OCI-LY7 (cell line): ENCODE measurements at regions not wholly inside any gene's neighbourhood (a gene's known extent, or its start where the extent isn't known, plus 50 kb on each side); places are given as distances from the start of the nearest gene placed in this dataset.

Experiments
- BruUV-seq: library from RNA; stranded (reverse); fragments of 400-500 nt; replicated peaks from 2 replicates; lab custom pipeline; 2021; lab: Mats Ljungman, UMichigan
- CTCF ChIA-PET: fragments of 300-600 bp; sonication (Branson Sonifier 250); formaldehyde crosslinking; loops from one replicate; lab custom pipeline; 2022; ENCODE audit warnings: antibody characterized with exemption; ENCODE audit not compliant: unreplicated experiment; lab: Charles Lee
- POLR2A ChIA-PET: fragments of 300-600 bp; sonication (Branson Sonifier 250); formaldehyde crosslinking; loops from one replicate; lab custom pipeline; 2022; ENCODE audit warnings: antibody characterized with exemption; lab: Charles Lee
- DNase-seq: peaks from one replicate; pipeline ENCODE4 v3.0.0-alpha.2; 2015; ENCODE audit warnings: low spot score
- H2AFZ ChIP-seq: fragments of 200-600 bp; sonication (generic), shearing (Covaris generic); 2 replicates; pipeline ENCODE4 v1.6.1; 2014; ENCODE audit warnings: mild to moderate bottlenecking, antibody characterized with exemption, low read length, moderate library complexity
- H3K27ac ChIP-seq: fragments of 200-600 bp; sonication (generic); 2 replicates; pipeline ENCODE4 v1.5.1; 2014; ENCODE audit warnings: mixed run types, low read depth, mild to moderate bottlenecking, moderate library complexity, low read length, inconsistent platforms; ENCODE audit not compliant: poor library complexity, severe bottlenecking
- H3K36me3 ChIP-seq: fragments of 200-600 bp; sonication (generic); 2 replicates; pipeline ENCODE4 v1.6.1; 2014; ENCODE audit warnings: mild to moderate bottlenecking, antibody characterized with exemption, low read length, moderate library complexity, mixed read lengths; ENCODE audit not compliant: insufficient read depth
- H3K4me1 ChIP-seq: fragments of 200-600 bp; sonication (generic); 2 replicates; pipeline ENCODE4 v1.5.1; 2014; ENCODE audit warnings: mild to moderate bottlenecking, low read length; ENCODE audit not compliant: insufficient read depth, poor library complexity, severe bottlenecking
- H3K4me2 ChIP-seq: fragments of 200-600 bp; sonication (generic); 2 replicates; pipeline ENCODE4 v1.6.1; 2014; ENCODE audit warnings: mild to moderate bottlenecking, low read length
- H3K4me3 ChIP-seq: fragments of 200-600 bp; sonication (generic); 2 replicates; pipeline ENCODE4 v1.5.1; 2014; ENCODE audit warnings: mild to moderate bottlenecking, low read depth, low read length; ENCODE audit not compliant: poor library complexity, severe bottlenecking
- H3K79me2 ChIP-seq: fragments of 200-600 bp; sonication (generic); 2 replicates; pipeline ENCODE4 v1.6.1; 2016; ENCODE audit warnings: low read depth, mild to moderate bottlenecking, low read length, moderate library complexity, mixed read lengths; ENCODE audit not compliant: insufficient read depth
- H3K9me2 ChIP-seq: fragments of 200-600 bp; sonication (generic); 2 replicates; pipeline ENCODE4 v1.6.1; 2016; ENCODE audit warnings: mild to moderate bottlenecking, low read length, mixed read lengths; ENCODE audit not compliant: insufficient read depth
- H3K9me3 ChIP-seq: fragments of 200-600 bp; sonication (generic); 2 replicates; pipeline ENCODE4 v1.6.1; 2014; ENCODE audit warnings: mild to moderate bottlenecking, mixed run types, low read length, mixed read lengths
- H4K20me1 ChIP-seq: fragments of 200-600 bp; sonication (generic); 2 replicates; pipeline ENCODE4 v1.6.1; 2014; ENCODE audit warnings: mild to moderate bottlenecking, antibody characterized with exemption, low read length, moderate library complexity, mixed read lengths; ENCODE audit not compliant: insufficient read depth
- EZH2phosphoT487 ChIP-seq: fragments of 200-600 bp; sonication (generic); IDR thresholded peaks from 2 replicates; pipeline ENCODE4 v1.6.1; 2018; ENCODE audit warnings: low read depth, borderline replicate concordance, mild to moderate bottlenecking, mixed run types, antibody characterized with exemption, low read length, moderate library complexity, mixed read lengths
- intact Hi-C: fragments of 100-400 bp; cut with micrococcal nuclease; formaldehyde crosslinking; loops from one replicate; pipeline ENCODE4 v1.10.0; 2022; ENCODE audit not compliant: unreplicated experiment
- TF ChIP-seq, protein P1 (sequence below): fragments of 200-600 bp; sonication (generic); conservative IDR thresholded peaks from 2 replicates; pipeline ENCODE4 v1.5.1; 2014; ENCODE audit warnings: mild to moderate bottlenecking, antibody characterized with exemption, low read length, moderate library complexity, mixed read lengths

DNA sequence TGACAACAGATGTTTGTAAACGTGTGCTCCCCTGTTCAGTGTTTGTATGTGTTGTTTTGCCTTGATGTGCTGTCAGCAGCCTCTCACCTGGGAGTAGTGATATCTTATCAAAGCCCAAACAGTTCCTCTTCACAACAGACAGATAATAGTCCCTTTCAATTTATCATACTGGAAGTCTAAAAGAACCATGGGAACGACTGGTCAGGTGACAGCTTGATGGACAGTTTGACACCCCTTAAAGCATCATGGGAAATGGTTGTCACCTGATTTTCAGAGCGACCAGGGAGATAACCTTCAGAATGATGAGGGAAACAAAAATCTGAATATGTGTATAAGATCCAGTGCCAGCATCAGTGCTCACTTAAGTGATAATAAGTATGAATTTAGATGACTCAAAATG is 146.3 kb upstream of the SOX2 start:
- no peaks in the 10 kb centered on the region for H3K9me2 ChIP-seq
- no peaks in the 10 kb centered on the region for H3K4me1 ChIP-seq
- peak overlapping the region; percentile 16; the same call in 1 of the 2 replicates for H2AFZ ChIP-seq
- intact Hi-C loops: no loop called here
- no peaks in the 10 kb centered on the region for H4K20me1 ChIP-seq
- no peak overlapping the region for H3K4me2 ChIP-seq
- BruUV-seq: no TSS peak
- H3K27ac ChIP-seq: no peak overlapping the region
- no peak overlapping the region for H3K4me3 ChIP-seq
- ChIA-PET CTCF (no interaction called here), POLR2A (interaction anchor here (0.7 kb wide), 1 partner anchor 11 kb away, joined by 3 read pairs; no protein-coding TSS in a partner anchor)
- no peaks in the 10 kb centered on the region for H3K79me2 ChIP-seq
- H3K9me3 ChIP-seq: no peaks in the 10 kb centered on the region
- TF ChIP-seq EZH2phosphoT487: no peak
- TF ChIP-seq, protein P1, sequence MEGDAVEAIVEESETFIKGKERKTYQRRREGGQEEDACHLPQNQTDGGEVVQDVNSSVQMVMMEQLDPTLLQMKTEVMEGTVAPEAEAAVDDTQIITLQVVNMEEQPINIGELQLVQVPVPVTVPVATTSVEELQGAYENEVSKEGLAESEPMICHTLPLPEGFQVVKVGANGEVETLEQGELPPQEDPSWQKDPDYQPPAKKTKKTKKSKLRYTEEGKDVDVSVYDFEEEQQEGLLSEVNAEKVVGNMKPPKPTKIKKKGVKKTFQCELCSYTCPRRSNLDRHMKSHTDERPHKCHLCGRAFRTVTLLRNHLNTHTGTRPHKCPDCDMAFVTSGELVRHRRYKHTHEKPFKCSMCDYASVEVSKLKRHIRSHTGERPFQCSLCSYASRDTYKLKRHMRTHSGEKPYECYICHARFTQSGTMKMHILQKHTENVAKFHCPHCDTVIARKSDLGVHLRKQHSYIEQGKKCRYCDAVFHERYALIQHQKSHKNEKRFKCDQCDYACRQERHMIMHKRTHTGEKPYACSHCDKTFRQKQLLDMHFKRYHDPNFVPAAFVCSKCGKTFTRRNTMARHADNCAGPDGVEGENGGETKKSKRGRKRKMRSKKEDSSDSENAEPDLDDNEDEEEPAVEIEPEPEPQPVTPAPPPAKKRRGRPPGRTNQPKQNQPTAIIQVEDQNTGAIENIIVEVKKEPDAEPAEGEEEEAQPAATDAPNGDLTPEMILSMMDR: no peak
- no peak for DNase-seq
- H3K36me3 ChIP-seq: no peaks in the 10 kb centered on the region

DNA sequence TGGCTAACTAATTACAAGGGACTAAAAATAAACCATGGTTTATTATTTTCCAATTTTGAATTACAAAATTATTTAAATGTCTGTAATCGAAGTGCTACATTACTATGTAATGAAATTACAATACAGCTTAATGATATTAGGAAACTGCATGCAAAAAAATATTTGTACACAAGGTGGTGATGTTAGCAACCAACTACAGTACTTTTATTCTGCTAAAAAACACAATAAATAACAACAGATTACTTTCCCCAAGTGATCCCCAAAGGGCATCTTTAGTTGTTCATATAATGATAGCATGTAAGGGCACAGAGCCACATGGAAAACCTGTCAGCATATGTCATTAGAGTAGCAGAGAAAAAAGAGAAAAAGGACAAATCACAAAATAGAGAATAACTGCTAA is 147.5 kb upstream of the SOX2 start:
- Histone ChIP-seq H3K4me2 (no peak overlapping the region), H3K27ac (no peak overlapping the region), H3K4me1 (no peaks in the 10 kb centered on the region), H2AFZ (no peak overlapping the region), H3K4me3 (no peak overlapping the region), H3K79me2 (no peaks in the 10 kb centered on the region), H3K9me3 (no peaks in the 10 kb centered on the region), H3K36me3 (no peaks in the 10 kb centered on the region), H3K9me2 (no peaks in the 10 kb centered on the region), H4K20me1 (no peaks in the 10 kb centered on the region)
- ChIA-PET POLR2A (interaction anchor here (0.9 kb wide), 1 partner anchor 194 kb away, joined by 3 read pairs; no protein-coding TSS in a partner anchor), CTCF (no interaction called here)
- intact Hi-C loops: no loop called here
- TF ChIP-seq EZH2phosphoT487: no peak
- TF ChIP-seq, protein P1: 0 out of 2 replicates have a peak, but pooled peaks have one; percentile 16
- BruUV-seq: no TSS peak
- no peak for DNase-seq

DNA sequence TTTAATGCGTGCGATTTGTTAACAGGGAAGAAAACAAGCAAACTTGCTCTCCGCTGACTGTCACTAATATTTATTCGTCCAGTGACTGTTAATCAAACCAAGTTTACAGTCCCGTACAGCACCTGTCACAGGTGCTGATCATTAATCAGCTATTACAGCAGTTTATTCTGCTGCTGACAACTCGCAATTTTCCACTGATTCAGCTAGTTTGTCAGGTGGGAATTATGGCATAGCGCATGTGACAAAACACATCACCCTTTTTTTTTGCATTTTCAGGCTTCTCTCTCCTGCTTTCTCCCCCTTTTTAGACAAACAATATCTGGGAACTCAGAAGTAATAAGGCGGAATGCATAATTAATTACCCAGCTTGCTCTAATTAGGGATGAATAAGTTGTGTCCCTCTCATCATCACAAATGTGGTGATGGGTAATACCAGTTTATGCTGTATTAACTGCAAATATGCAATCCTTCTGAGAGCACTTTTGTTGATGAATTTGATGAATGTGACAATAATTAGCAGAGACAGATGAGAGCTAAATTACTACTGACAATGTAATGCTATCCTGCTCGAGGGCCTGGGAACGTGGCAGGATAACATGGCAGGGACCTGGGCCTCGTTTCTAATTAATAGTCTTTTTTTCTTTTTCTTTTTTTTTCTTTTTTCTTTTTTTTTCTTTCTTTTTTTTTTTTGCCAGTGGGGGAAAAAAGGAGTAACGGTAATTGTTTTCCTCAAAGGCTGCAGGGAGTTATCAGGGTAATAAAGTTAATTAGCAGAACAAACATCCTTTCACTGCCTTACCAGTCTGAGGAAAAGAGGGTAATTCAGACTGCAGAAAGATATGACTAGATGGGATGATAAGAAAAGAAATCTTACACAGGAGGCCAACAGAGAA is 150.3 kb upstream of the SOX2 start:
- CTCF ChIA-PET: no interaction called here
- intact Hi-C loops: no loop called here
- H3K27ac ChIP-seq: no peak overlapping the region

More for the DNA sequence above, 150.3 kb upstream of the SOX2 start:
- Histone ChIP-seq H3K9me3 (no peaks in the 10 kb centered on the region), H3K4me1 (no peaks in the 10 kb centered on the region), H3K9me2 (no peaks in the 10 kb centered on the region), H3K36me3 (no peaks in the 10 kb centered on the region), H3K4me3 (no peak overlapping the region), H3K4me2 (no peak overlapping the region), H3K79me2 (no peaks in the 10 kb centered on the region), H4K20me1 (no peaks in the 10 kb centered on the region), H2AFZ (no peak overlapping the region)
- BruUV-seq: no TSS peak
- POLR2A ChIA-PET: interaction anchor here (1.3 kb wide), 1 partner anchor 13 kb away, joined by 4 read pairs; no protein-coding TSS in a partner anchor
- DNase-seq: no peak
- no peak for TF ChIP-seq EZH2phosphoT487
- TF ChIP-seq, protein P1: no peak
